ENCODE measurements at regions not wholly inside any gene's neighbourhood (a gene's known extent, or its start where the extent isn't known, plus 50 kb on each side); places are given as distances from the start of the nearest gene placed in this dataset.
"Not testable (repeated sequence)": the region's sequence is repeated elsewhere in the genome, so short reads cannot be mapped to it uniquely, and the experiment has no call there.

DNA sequence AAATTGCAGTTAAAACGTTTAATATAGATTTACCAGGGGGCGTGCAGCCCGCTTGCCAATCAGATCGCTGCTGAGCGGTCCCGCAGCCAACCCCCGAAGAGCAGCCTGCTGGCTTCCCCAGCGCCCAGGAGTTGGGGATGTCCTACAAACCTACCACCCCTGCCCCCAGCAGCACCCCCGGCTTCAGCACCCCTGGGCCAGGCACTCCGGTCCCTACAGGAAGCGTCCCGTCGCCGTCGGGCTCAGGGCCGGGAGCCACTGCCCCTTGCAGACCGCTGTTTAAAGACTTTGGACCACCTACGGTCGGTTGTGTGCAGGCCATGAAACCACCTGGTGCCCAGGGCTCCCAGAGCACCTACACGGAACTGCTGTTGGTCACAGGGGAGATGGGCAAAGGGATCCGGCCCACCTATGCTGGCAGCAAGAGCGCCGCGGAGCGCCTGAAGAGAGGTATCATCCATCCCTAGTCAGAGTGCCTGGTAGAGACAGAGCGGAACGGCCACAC is 1654.9 kb downstream of the SPATA31A7 start:
- H3K36me3 ChIP-seq; DNase-seq; H3K27ac ChIP-seq (replicated peaks); H3K4me1 ChIP-seq; H3K4me3 ChIP-seq; intact Hi-C loops (cut with micrococcal nuclease): not testable (repeated sequence)
- peaks cover 25% of the 10 kb centered on the region for H3K27me3 ChIP-seq (ENCODE audit: low read depth)
- peaks cover 15% of the 10 kb centered on the region for H3K9me3 ChIP-seq (replicated peaks)

DNA sequence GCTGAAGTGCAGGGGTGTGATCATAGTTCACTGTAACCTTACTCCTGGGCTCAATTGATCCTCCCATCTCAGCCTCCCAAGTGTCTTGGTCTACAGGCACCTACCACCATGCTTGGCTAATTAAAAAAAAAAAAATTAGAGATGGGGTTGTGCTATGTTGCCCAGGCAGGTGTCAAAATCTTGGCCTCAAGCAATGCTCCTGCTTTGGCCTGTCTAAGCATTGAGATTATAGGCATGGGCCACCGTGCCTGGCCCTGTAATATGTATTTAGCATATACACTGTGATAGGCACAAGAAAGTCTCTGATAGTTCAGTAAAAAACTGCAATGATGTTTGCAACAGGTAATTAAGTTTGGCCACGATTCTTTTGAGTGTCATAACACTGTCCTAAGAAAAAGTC is 1658.4 kb downstream of the SPATA31A7 start:
- H3K4me3 ChIP-seq; H3K27ac ChIP-seq (replicated peaks); H3K36me3 ChIP-seq; DNase-seq; H3K9me3 ChIP-seq (replicated peaks); intact Hi-C loops (cut with micrococcal nuclease); H3K4me1 ChIP-seq: not testable (repeated sequence)
- peaks cover 41% of the 10 kb centered on the region for H3K27me3 ChIP-seq (ENCODE audit: low read depth)

DNA sequence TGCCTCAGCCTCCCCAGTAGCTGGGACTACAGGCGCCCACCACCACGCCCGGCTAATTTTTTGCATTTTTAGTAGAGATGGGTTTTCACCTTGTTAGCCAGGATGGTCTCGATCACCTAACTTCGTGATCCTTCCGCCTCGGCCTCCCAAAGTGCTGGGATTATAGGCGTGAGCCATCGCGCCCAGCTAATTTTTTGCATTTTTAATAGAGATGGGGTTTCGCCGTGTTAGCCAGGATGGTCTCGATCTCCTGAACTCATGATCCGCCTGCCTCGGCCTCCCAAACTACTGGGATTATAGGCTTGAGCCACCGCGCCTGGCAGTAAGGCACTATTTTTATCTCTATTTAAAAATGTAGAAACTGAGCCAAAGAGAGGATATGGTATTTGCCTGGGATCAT is 1660.2 kb downstream of the SPATA31A7 start:
- H3K9me3 ChIP-seq (replicated peaks); intact Hi-C loops (cut with micrococcal nuclease); H3K4me1 ChIP-seq; DNase-seq; H3K27ac ChIP-seq (replicated peaks); H3K36me3 ChIP-seq; H3K4me3 ChIP-seq: not testable (repeated sequence)
- H3K27me3 ChIP-seq (ENCODE audit: low read depth) = peaks cover 36% of the 10 kb centered on the region

DNA sequence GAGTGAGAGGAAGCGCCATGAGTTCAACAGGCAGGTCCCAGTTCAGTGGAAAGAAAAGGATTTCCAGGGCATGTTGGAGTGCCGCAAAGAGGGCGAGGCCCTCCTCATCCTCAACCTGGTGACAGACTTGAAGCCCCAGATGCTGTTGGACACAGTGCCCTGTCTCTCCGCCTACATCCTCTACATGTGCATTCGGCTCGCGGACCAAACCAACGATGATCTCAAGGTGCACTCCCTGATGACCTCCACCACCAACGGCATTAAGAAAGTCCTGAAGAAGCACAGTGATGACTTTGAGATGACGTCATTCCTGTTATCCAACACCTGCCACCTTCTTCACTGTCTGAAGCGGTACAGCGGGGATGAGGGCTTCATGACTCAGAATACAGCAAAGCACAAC is 1667.4 kb downstream of the SPATA31A7 start:
- H3K4me1 ChIP-seq; H3K27ac ChIP-seq (replicated peaks); H3K4me3 ChIP-seq; intact Hi-C loops (cut with micrococcal nuclease); H3K9me3 ChIP-seq (replicated peaks); H3K36me3 ChIP-seq; DNase-seq: not testable (repeated sequence)
- peaks cover 50% of the 10 kb centered on the region for H3K27me3 ChIP-seq (ENCODE audit: low read depth)

DNA sequence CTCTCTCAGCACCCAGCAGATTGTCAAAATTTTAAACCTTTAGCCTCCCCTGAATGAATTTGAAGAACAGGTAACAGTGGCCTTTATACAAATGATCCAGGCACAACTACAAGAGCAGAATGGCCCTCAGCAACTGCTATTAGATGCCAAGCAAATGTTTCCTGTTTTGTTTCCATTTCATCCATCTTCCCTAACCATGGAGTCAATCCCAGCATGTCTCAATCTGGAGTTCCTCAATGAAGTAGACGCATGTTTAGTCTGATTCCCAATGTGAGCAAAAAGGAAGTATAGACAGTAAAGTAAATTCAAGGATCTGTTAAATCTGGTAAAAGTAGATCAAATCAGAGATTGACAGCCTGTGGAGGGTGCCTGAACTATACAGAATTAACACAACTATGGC is 1668.4 kb downstream of the SPATA31A7 start:
- H3K36me3 ChIP-seq; H3K9me3 ChIP-seq (replicated peaks); H3K4me3 ChIP-seq; intact Hi-C loops (cut with micrococcal nuclease); H3K4me1 ChIP-seq; H3K27ac ChIP-seq (replicated peaks); DNase-seq: not testable (repeated sequence)
- H3K27me3 ChIP-seq (ENCODE audit: low read depth) = peaks cover 48% of the 10 kb centered on the region

DNA sequence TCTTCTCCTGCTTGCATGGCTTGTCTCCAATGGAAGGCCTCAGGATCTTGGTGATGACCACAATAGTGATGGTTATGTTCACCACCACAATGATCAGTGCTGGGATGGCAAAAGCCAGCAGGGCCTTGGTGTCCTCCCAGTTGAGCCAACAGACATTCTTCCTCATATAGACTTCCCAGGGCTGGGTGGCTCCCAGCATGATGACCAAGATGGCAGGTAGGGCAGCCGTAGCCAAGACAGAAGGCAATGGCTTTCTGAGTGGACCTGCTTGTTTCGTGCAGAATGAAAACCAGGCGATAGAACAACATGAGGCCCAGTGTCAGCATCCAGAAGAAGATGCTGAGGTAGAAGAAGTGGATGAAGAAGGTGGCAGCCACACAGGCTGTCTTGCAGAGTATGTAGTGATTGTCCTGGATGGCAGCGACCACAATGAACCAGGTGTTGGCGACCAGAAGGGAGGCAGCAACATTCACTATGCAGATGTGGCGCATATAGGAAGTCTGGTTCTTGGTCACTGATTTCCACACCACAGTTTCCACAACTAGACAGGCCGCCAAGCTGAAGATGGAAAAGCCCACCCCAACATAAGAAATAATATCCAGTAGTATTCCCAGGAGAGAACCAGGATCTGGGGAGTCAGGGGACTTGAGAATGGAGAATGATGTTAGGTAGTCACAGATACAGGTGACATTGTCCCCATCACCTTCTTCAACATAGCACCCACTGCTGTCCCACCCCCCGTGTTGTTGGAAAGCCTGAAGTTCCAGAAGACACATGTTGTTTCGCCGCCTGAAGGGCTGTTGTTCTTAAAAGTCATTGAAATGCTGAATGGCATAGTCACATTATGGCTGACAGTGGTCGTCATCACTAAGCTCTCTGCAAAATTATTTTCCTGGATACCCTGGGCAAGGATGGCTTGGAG is 1671.4 kb downstream of the SPATA31A7 start:
- DNase-seq; intact Hi-C loops (cut with micrococcal nuclease); H3K9me3 ChIP-seq (replicated peaks); H3K4me3 ChIP-seq; H3K27ac ChIP-seq (replicated peaks); H3K36me3 ChIP-seq: not testable (repeated sequence)
- Histone ChIP-seq H3K4me1 (peaks cover 21% of the 10 kb centered on the region), H3K27me3 (ENCODE audit: low read depth) (peaks cover 54% of the 10 kb centered on the region)

DNA sequence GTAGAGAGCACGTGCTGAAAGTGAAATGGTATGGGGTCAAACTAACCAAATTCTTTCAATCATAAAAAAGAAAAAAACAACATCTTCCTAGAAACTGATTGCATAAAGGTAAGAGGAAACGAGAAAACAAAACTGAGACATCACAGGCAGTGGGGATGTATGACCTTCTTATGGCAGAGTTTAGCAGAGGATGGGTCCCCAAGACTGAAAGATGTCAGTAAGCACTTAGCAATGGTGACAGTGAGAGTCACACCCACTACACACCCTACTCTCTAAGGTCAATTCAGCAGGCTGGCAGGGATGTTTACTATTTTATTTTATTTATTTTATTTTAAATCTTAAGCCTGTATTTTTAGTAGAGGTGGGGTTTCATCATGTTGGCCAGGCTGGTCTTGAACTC is 1672.3 kb downstream of the SPATA31A7 start:
- H3K9me3 ChIP-seq (replicated peaks); DNase-seq: not testable (repeated sequence)

DNA sequence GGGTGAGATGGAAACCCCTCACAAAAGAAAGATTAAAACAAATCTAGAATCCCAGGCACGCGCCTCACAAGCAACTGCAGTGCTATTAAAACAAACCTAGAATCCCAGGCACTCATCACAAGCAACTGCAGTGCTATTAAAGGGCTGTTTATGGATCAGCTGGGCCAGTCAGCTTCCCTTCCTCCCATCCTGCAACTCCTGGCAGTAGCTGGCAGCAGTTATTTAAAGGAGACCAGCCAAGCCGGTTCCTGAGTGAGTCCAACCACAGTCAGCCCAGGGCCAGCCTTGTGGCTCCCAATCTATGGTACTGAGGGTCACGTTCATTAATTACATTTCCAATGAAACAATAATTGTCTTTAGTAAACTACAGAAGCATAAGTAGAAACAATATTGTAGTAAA is 1673.5 kb downstream of the SPATA31A7 start:
- H3K27ac ChIP-seq (replicated peaks) = peak overlapping the region; percentile 49
- H3K4me3 ChIP-seq; intact Hi-C loops (cut with micrococcal nuclease); H3K36me3 ChIP-seq; H3K9me3 ChIP-seq (replicated peaks): not testable (repeated sequence)
- H3K4me1 ChIP-seq = peaks cover 21% of the 10 kb centered on the region
- H3K27me3 ChIP-seq (ENCODE audit: low read depth) = peaks cover 41% of the 10 kb centered on the region
- peak; percentile 38 for DNase-seq

More for the DNA sequence above, 1672.3 kb downstream of the SPATA31A7 start:
- intact Hi-C loops (cut with micrococcal nuclease); H3K4me3 ChIP-seq; H3K36me3 ChIP-seq; H3K27ac ChIP-seq (replicated peaks): not testable (repeated sequence)
- Histone ChIP-seq H3K4me1 (peaks cover 21% of the 10 kb centered on the region), H3K27me3 (ENCODE audit: low read depth) (peaks cover 46% of the 10 kb centered on the region)

DNA sequence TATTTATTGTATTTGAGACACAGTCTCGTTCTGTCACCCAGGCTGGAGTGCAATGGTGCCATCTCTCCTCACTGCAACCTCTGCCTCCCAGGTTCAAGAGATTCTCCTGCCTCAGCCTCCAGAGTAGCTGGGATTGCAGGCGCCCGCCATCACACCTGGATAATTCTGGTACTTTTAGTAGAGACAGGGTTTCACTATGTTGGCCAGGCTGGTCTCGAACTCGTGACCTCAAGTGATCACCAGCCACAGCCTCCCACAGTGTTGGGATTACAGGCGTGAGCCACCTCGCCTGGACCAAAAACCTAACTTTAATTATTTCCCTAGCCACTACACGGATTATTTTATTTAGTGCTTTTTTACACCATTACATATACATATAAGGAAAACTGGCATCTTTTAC is 1674.0 kb downstream of the SPATA31A7 start:
- Histone ChIP-seq H3K4me3 (peak overlapping the region; percentile 53), H3K4me1 (peaks cover 21% of the 10 kb centered on the region), H3K27ac (replicated peaks) (peak overlapping the region; percentile 49), H3K27me3 (ENCODE audit: low read depth) (peaks cover 41% of the 10 kb centered on the region)
- H3K36me3 ChIP-seq; intact Hi-C loops (cut with micrococcal nuclease); H3K9me3 ChIP-seq (replicated peaks); DNase-seq: not testable (repeated sequence)

DNA sequence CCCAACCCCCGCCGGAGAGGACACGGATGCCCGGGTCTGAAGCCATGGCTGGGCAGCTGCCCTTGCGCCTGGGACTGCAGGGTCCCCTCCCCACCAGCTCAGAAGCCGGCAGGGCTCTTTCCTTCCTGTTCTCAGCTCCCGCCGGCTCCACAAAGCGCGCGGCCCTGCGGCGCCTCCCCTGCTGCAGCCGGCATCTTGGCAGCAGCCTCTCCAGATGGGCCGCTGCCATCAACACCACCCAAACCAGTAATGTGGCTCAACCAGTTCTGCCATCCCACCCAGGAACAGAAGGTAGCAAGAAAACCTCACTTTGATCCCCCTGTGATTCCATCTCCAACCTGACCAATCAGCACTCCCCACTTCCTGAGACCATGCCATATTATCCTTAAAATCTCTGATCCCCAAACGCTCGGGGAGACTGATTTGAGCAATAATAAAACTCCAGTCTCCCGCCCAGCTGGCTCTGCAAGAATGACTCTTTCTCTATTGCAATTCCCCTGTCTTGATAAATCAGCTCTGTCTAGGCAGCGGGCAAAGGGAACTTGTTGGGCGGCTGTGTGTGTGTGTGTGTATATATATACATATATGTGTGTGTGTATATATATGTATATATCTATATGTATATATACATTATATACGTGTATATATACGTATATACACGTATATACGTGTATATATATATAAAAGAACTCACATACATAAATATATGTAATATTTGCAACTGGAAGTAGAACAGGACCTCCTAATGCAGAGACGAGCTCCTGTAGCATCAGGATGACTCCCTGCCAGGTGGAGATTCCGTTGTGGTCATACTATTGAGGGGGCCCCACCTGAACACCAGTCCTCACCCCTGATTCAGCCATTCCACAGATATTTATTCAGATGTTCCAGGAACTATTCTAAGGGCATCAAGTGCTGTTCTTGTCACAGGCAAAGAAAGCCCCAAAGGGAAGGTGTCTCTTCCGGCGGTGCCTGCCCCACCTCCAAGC is 1674.9 kb downstream of the SPATA31A7 start:
- Histone ChIP-seq H3K27ac (replicated peaks) (peak overlapping the region; percentile 27), H3K27me3 (ENCODE audit: low read depth) (peaks cover 41% of the 10 kb centered on the region), H3K4me3 (peak overlapping the region; percentile 53), H3K4me1 (peaks cover 21% of the 10 kb centered on the region)
- intact Hi-C loops (cut with micrococcal nuclease); H3K9me3 ChIP-seq (replicated peaks); H3K36me3 ChIP-seq: not testable (repeated sequence)
- DNase-seq = peak; percentile 59

DNA sequence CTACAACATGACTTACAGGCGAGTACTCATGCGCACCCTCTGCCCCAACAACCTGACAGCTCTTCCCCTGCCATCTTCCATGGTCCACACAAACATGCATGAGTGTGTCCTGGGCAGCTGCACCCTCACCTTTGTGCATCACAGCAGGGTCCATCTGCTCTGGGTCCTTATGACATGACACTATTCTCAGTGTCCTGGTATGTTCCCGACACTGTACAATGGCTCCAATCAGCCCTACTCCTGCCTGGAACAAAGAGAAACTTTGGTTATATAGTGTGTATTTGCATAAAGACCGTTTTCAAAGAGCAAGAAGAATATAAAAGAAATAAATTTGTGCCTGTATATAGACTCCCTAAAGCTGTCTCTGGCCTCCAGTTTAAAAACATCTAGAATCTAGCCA is 1679.2 kb downstream of the SPATA31A7 start:
- H3K4me3 ChIP-seq; H3K36me3 ChIP-seq; DNase-seq; H3K9me3 ChIP-seq (replicated peaks); H3K4me1 ChIP-seq; intact Hi-C loops (cut with micrococcal nuclease); H3K27ac ChIP-seq (replicated peaks): not testable (repeated sequence)
- H3K27me3 ChIP-seq (ENCODE audit: low read depth) = peaks cover 23% of the 10 kb centered on the region

DNA sequence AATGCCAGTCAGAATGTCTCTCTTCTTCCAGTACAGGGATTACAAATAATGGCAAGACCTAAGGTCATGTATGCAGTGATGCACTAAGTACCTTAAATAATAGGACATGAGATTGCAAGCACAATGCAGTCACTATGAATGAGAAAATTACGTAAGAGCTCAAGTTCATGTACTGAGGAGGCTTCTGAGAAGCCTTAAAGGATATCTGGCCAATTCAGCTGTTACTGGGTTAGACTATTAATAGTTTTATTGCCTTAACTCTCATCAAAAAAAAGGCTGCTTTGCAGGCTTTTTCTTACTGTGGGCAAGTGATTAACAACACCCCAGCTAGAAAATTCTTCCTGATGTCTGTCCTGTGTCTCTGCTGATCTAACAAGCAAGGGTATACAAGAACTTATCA is 1681.9 kb downstream of the SPATA31A7 start:
- intact Hi-C loops (cut with micrococcal nuclease); H3K36me3 ChIP-seq; H3K4me1 ChIP-seq; H3K4me3 ChIP-seq; H3K9me3 ChIP-seq (replicated peaks); DNase-seq; H3K27ac ChIP-seq (replicated peaks): not testable (repeated sequence)
- peaks cover 17% of the 10 kb centered on the region for H3K27me3 ChIP-seq (ENCODE audit: low read depth)

DNA sequence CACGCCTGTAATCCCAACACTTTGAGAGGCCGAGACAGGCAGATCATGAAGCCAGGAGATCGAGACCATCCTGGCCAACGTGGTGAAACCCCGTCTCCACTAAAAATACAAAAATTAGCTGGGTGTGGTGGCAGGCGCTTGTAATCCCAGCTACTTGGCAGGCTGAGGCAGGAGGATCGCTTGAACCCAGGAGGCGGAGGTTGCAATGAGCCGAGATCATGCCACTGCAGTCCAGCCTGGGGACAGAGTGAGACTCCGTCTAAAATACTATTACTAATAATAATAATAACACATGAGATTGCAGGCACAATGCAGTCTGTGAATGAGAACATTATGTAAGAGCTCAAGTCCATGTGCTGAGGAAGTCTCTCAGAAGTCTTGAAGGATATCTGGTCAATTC is 1684.4 kb downstream of the SPATA31A7 start:
- H3K27ac ChIP-seq (replicated peaks); intact Hi-C loops (cut with micrococcal nuclease); H3K4me1 ChIP-seq; H3K36me3 ChIP-seq; H3K9me3 ChIP-seq (replicated peaks); DNase-seq; H3K4me3 ChIP-seq: not testable (repeated sequence)
- peaks cover 13% of the 10 kb centered on the region for H3K27me3 ChIP-seq (ENCODE audit: low read depth)

All from left ventricle myocardium inferior (tissue), 1 donor.